MCF 10A (cell line): ENCODE measurements at regions not wholly inside any gene's neighbourhood (a gene's known extent, or its start where the extent isn't known, plus 50 kb on each side); places are given as distances from the start of the nearest gene placed in this dataset.

Experiments used
- BruUV-seq: library from RNA; stranded (reverse); fragments of 400-500 nt; replicated peaks from 2 replicates; lab custom pipeline; 2021; lab: Mats Ljungman, UMichigan
- CTCF ChIA-PET: fragments of 300-600 bp; sonication (Branson Sonifier 250); formaldehyde crosslinking; extraction: SDS; loops from one replicate; lab custom pipeline; 2021; ENCODE audit warnings: antibody characterized with exemption, inconsistent platforms; lab: Yijun Ruan, JAX
- POLR2A ChIA-PET: fragments of 300-600, 350-650 bp; sonication (Branson Sonifier 250); formaldehyde crosslinking; extraction: SDS; loops from one replicate; lab custom pipeline; 2020; ENCODE audit warnings: antibody characterized with exemption, inconsistent platforms; lab: Yijun Ruan, JAX
- DNase-seq: peaks from one replicate; pipeline ENCODE4 v3.0.0-alpha.2; 2018; ENCODE audit not compliant: unreplicated experiment
- H3K27ac Mint-ChIP-seq: one replicate; pipeline ENCODE4 v1.8.0; 2022; ENCODE audit warnings: mild to moderate bottlenecking, low read depth, mixed read lengths; ENCODE audit not compliant: unreplicated experiment
- H3K27me3 Mint-ChIP-seq: one replicate; pipeline ENCODE4 v1.8.0; 2022; ENCODE audit warnings: mixed read lengths; ENCODE audit not compliant: insufficient read depth, unreplicated experiment
- H3K36me3 Mint-ChIP-seq: one replicate; pipeline ENCODE4 v1.8.0; 2022; ENCODE audit warnings: mild to moderate bottlenecking, moderate library complexity, mixed read lengths; ENCODE audit not compliant: insufficient read depth, unreplicated experiment
- H3K4me1 Mint-ChIP-seq: one replicate; pipeline ENCODE4 v1.8.0; 2022; ENCODE audit warnings: mixed read lengths; ENCODE audit not compliant: insufficient read depth, unreplicated experiment
- H3K4me3 Mint-ChIP-seq: one replicate; pipeline ENCODE4 v1.8.0; 2022; ENCODE audit warnings: mild to moderate bottlenecking, moderate library complexity, mixed read lengths; ENCODE audit not compliant: unreplicated experiment
- H3K9me3 Mint-ChIP-seq: one replicate; pipeline ENCODE4 v1.8.0; 2022; ENCODE audit warnings: mixed read lengths; ENCODE audit not compliant: unreplicated experiment
- intact Hi-C: fragments of 100-400 bp; cut with micrococcal nuclease; formaldehyde crosslinking; loops from 2 replicates; pipeline ENCODE4 v1.14.1; 2022
- TF ChIP-seq, protein P1 (sequence below): fragments of 200-600 bp; IDR thresholded peaks from one replicate; pipeline ENCODE4 v1.8.0; 2022; ENCODE audit warnings: antibody characterized with exemption, mild to moderate bottlenecking; ENCODE audit not compliant: unreplicated experiment

DNA sequence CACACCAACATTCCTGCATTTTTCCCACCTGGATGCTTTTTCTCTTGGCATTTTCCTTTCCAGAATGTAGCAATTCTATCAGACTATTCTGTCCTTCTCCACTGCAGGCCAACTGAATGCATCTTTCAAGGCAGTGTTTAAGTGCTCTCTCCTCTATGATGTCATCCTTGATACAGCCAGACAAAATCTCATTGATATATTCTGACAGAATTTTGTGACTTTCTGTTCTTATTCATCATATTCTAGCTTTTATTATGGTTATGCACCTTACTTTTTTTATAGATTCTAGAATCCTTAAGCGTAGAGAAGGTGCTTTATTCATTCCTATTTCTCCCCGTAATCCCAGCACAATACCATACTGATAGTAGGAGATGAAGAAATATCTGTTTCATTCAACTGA is 355.5 kb upstream of the CCNH start:
- POLR2A ChIA-PET: no interaction called here
- TF ChIP-seq, protein P1, sequence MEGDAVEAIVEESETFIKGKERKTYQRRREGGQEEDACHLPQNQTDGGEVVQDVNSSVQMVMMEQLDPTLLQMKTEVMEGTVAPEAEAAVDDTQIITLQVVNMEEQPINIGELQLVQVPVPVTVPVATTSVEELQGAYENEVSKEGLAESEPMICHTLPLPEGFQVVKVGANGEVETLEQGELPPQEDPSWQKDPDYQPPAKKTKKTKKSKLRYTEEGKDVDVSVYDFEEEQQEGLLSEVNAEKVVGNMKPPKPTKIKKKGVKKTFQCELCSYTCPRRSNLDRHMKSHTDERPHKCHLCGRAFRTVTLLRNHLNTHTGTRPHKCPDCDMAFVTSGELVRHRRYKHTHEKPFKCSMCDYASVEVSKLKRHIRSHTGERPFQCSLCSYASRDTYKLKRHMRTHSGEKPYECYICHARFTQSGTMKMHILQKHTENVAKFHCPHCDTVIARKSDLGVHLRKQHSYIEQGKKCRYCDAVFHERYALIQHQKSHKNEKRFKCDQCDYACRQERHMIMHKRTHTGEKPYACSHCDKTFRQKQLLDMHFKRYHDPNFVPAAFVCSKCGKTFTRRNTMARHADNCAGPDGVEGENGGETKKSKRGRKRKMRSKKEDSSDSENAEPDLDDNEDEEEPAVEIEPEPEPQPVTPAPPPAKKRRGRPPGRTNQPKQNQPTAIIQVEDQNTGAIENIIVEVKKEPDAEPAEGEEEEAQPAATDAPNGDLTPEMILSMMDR: no peak
- no TSS peak for BruUV-seq
- H3K27ac Mint-ChIP-seq: no peak overlapping the region
- no peaks in the 10 kb centered on the region for H3K9me3 Mint-ChIP-seq
- intact Hi-C loops: no loop called here
- CTCF ChIA-PET: interaction anchor here (0.6 kb wide), 1 partner anchor 17 kb away, joined by 3 read pairs; no protein-coding TSS in a partner anchor
- H3K36me3 Mint-ChIP-seq: no peaks in the 10 kb centered on the region
- no peak overlapping the region for H3K4me3 Mint-ChIP-seq
- H3K27me3 Mint-ChIP-seq: peaks cover 64% of the 10 kb centered on the region
- DNase-seq: no peak
- H3K4me1 Mint-ChIP-seq: no peaks in the 10 kb centered on the region

DNA sequence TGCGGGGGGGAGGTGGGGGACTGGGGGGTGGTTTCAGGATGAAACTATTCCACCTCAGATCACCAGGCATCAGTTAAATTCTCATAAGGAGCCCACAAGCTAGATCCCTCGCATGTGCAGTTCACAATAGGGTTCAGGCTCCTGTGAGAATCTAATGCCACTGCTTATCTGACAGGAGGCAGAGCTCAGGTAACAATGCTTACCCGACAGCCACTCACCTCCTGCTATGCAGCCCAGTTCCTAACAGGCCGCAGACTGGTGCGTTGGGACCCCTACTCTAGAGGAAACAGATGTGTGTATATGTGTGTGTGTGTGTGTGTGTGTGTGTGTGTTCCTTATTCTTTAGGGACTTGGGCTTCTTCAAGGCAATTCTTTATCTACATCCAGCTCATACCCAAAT is 352.3 kb upstream of the CCNH start:
- H3K36me3 Mint-ChIP-seq: no peaks in the 10 kb centered on the region
- no peaks in the 10 kb centered on the region for H3K9me3 Mint-ChIP-seq
- H3K4me1 Mint-ChIP-seq: no peaks in the 10 kb centered on the region
- ChIA-PET POLR2A (no interaction called here), CTCF (interaction anchor here (0.6 to 1.3 kb wide), 6 partner anchors 9 to 959 kb away, joined by 3 to 6 read pairs (median 4); no protein-coding TSS in a partner anchor)
- no TSS peak for BruUV-seq
- DNase-seq: no peak
- H3K27ac Mint-ChIP-seq: no peak overlapping the region
- intact Hi-C loops: no loop called here
- H3K27me3 Mint-ChIP-seq: peaks cover 93% of the 10 kb centered on the region
- TF ChIP-seq, protein P1: no peak
- H3K4me3 Mint-ChIP-seq: no peak overlapping the region

DNA sequence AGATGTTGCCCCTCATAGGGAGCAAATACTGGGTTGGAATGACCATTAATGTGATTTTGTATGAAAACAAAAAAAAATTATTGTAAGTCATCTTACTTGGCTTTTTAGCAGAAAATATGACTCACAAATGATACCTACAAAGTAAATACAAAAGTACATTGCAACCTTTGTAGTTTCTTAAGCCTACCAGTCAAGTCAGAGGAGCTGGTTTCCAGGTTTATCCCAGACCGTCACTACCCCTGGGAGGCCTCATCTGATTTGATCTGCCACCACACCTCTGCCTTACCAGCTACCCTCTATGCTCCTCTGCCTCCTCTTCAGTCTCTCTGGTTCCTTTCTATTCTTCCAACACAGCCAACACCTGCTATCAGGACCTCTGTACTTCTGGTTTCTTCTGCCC is 349.9 kb upstream of the CCNH start:
- Mint-ChIP-seq H3K9me3 (no peaks in the 10 kb centered on the region), H3K36me3 (no peaks in the 10 kb centered on the region), H3K4me1 (no peaks in the 10 kb centered on the region), H3K27me3 (peaks cover 77% of the 10 kb centered on the region), H3K4me3 (no peak overlapping the region), H3K27ac (no peak overlapping the region)
- CTCF ChIA-PET: interaction anchor here (0.7 kb wide), 1 partner anchor 928 kb away, joined by 3 read pairs; no protein-coding TSS in a partner anchor
- TF ChIP-seq, protein P1: no peak
- intact Hi-C loops: no loop called here
- BruUV-seq: no TSS peak
- no peak for DNase-seq
- POLR2A ChIA-PET: no interaction called here

DNA sequence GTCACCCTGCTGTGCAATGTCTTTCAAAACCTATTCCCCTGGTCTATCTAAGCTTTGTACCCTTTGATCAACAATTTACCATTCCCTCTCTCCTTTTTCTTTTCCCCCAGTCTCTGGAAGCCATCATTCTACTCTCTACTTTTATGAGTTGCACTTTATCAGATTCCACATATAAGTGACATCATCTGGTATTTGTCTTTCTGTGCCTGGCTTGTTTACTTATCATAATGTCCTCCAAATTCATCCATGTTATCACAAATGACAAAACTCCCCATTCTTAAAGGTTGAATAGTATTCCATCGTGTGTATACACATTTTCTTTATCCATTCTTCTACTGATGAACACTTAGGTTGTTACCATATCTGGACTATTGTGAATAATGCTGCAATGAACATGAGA is 344.2 kb upstream of the CCNH start:
- no peaks in the 10 kb centered on the region for H3K9me3 Mint-ChIP-seq
- peaks cover 46% of the 10 kb centered on the region for H3K27me3 Mint-ChIP-seq
- H3K27ac Mint-ChIP-seq: no peak overlapping the region
- no peaks in the 10 kb centered on the region for H3K36me3 Mint-ChIP-seq
- no TSS peak for BruUV-seq
- TF ChIP-seq, protein P1: no peak
- intact Hi-C loops: no loop called here
- no peaks in the 10 kb centered on the region for H3K4me1 Mint-ChIP-seq
- POLR2A ChIA-PET: no interaction called here
- DNase-seq: no peak
- CTCF ChIA-PET: no interaction called here
- H3K4me3 Mint-ChIP-seq: no peak overlapping the region
